NCI-H1105 treated with DMSO at 0.1 percent for 48 hours (cell line): ENCODE measurements at regions not wholly inside any gene's neighbourhood (a gene's known extent, or its start where the extent isn't known, plus 50 kb on each side); places are given as distances from the start of the nearest gene placed in this dataset.
"Not testable (repeated sequence)": the region's sequence is repeated elsewhere in the genome, so short reads cannot be mapped to it uniquely, and the experiment has no call there.

ENCODE experiments used
- DNase-seq: peaks from one replicate; lab custom pipeline; 2025; lab: John Stamatoyannopoulos, UW

- not testable (repeated sequence) for DNase-seq
Measured at GRCh38 chr1:245102149-245102548, 52.6 kb upstream of the KIF26B start.

DNA sequence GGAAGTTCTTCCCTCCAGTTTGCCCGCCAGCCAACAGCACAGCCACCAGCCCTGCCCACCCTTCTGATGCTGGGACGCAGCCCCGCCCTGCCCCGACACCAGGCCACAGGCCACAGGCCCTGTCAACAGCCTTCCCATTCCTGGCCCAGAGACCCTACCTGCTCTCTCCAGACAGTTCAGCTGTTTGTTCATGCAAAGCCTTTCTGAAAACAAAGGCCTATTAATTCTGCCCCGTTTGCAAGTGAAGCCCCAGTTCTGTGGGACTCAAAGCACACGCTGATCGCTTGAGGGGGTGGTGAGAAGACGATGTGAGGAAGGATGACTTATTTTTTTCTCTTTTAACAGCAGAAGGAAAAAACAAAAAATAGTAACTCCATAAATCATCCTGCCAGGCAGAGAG, 55.4 kb upstream of the KIF26B start:
- DNase-seq, result no peak

DNA sequence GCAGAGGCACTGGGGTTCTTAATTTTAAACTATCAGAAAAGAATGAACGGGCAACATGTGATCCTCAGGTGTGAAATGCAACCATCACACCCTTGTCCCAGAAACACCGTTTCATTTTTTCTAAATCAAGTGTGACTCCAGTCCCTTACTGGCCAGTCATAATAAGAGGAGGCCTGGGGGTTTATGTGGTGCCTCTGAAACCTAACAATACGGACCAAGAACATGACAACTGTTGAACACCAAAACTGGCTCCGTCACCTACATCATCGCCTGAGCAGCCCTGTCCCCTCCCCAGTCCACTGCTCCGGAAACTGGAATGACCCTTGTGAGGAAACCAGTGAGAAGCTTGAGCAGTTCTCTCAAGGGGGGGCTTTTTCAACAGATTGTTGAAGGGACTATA, 55.9 kb upstream of the KIF26B start:
- DNase-seq, result no peak

- DNase-seq, result no peak
Measured at GRCh38 chr1:245096311-245097066, 58.3 kb upstream of the KIF26B start.

- no peak for DNase-seq
Measured at GRCh38 chr1:245095903-245096302, 58.9 kb upstream of the KIF26B start.

- DNase-seq, result no peak
Measured at GRCh38 chr1:245094954-245095353, 59.8 kb upstream of the KIF26B start.

- DNase-seq, result no peak
Measured at GRCh38 chr1:245094092-245094491, 60.7 kb upstream of the KIF26B start.

DNA sequence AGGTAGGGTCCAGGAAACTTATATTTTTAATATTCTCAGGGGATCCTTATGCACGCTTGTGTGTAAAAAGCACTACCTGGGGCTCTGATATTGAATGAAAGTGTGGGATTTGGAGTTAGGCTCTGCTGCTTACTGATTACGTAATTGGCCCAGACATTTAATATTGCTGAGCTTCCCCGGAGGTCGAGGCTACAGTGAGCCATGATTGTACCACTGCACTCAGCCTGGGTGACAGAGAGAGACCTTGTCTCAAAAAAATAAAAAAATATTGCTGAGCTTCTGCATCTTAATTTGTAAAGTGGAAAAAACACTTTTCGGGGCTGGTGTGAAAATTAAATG, 62.2 kb upstream of the KIF26B start:
- DNase-seq, result no peak

DNA sequence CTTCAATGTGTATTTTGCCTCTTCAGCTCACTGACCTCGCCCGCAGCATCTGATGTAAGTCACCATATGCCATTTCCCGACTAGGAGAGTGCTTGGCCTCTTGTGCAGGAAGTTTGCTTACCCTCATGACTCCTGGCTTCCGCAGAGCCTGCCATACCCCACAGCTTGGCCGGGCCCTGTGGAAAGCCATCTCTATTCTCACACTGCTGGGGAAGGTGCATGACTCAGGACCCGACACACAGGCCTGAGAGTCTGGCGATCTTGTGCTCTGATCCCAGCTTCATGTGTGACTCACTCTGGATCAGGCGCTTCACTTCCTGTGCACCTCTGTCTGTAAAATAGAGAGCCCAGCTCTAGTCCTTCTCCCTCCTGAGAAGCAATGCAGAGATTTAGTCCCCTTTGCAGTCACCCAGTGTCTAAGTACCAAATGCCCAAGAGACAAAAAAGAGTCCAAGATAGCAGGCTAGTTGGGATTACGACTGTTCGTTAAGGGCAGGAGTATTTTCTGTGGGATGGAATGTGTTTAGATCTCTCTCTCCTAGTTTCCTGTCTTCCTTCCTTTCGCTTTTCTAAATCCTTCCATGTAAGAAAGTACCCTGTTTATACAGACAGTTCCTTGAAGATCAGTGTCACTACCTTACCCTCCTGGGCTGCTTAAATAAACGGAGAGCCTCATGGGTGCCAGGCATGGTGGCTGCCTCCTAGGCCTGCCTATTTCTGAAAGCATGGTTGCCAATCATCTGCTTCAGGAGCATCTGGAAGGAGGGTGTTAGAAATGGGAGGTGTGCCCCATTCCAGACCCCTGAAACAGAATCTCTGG, 62.8 kb upstream of the KIF26B start:
- no peak for DNase-seq

DNA sequence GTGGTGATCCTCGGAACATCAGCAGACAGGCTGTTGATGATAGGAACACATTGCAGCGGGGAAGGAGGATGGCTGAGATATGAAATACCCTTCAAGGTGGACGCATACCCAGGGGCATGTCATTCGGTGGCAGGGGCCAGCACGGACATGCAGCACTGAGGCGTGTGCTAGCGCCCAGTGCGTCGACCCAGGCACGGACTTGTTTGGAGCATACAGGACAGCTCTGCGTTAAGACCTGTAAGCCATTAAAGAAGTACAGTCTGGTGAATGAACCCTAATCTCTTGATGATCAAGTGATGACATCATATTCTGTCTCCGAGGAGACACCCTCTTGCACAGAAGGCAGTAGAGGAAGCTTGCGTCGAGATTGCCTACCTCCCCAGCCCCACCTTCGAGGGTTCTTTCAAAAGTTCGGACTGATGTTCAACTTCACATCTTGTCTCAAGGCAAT, 63.6 kb upstream of the KIF26B start:
- DNase-seq, result no peak

GRCh38 chr1:245090491-245091090, 64.2 kb upstream of the KIF26B start:
- no peak for DNase-seq

GRCh38 chr1:245087723-245088122, 67.1 kb upstream of the KIF26B start:
- no peak for DNase-seq

GRCh38 chr1:245086389-245086969, 68.3 kb upstream of the KIF26B start:
- no peak for DNase-seq

- no peak for DNase-seq
Measured at GRCh38 chr1:245085508-245086095, 69.2 kb upstream of the KIF26B start.

DNA sequence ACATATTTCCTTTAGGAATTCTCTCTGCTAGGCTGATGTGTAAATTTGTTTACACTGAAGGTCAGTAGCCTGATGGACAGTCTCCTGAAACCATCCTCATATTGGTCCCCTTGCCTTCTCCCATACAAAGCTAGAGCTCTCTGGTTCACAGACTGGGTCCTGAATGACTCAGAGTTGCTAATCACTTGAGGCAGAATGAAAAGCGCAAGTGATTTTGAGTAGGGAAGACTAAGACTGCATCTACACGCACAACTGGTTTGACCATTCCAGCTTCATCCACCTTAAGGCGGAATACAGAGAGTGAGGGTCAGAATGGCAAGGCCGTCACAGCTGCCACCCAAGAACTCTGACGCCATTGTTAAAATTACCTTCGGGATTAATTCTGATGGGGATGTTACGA, 70.2 kb upstream of the KIF26B start:
- DNase-seq, result no peak

GRCh38 chr1:245079021-245079609, 75.7 kb upstream of the KIF26B start:
- DNase-seq, result no peak

- DNase-seq, result no peak
Measured at GRCh38 chr1:245074898-245075297, 79.9 kb upstream of the KIF26B start.

- DNase-seq, result no peak
Measured at GRCh38 chr1:245074232-245074747, 80.5 kb upstream of the KIF26B start.

GRCh38 chr1:245070836-245071615, 83.8 kb upstream of the KIF26B start:
- no peak for DNase-seq

DNA sequence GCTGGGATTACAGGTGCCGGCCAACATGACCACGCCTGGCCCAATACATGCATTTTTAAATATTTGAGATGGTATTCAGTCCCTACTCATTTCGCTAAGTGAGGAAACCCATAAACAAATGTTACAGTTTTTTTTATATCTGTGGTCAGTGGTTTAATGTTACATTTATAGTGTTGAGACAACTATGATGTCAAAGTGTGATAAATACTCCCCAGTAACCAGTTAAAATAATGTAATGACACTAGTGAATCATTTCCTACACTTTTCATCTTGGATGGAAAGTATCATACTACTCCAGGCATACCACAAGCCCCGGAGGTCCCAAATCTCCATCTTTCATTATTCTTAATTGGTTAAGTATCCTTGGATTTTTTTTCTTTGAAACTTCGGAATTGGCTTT, 87.5 kb upstream of the KIF26B start:
- no peak for DNase-seq

DNA sequence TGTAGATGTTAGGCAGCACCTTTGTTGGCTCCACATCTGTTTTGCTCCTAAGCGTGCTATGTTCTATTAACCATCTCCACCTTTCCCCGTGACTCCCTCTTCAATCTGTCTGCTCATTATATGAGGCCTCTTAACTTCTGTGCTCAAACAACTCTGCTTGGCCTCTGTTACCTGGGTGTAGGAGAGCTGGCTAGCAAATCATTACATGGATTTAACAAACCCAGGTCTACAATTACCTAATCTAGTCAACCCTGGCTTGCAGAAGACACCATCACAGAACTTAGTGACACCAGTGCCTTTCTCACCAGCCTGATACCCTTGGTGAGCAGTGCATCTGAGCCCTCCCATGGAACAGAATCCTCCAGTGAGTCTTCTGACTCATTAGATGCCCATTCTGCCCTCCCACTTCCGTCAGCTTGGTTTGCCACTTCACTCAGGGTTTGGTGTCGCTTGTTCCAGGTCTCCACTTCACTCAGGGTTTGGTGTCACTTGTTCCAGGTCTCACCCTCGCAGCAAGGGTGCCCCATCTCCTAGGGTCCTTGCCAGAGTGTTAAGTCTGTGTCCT, 92.0 kb upstream of the KIF26B start:
- no peak for DNase-seq
